ENCODE measurements at regions not wholly inside any gene's neighbourhood (a gene's known extent, or its start where the extent isn't known, plus 50 kb on each side); places are given as distances from the start of the nearest gene placed in this dataset.

GRCh38 chr18:59954755-59955156 lies 55.0 kb downstream of the PMAIP1 start:
- DNase-seq = no peak

GRCh38 chr18:59954241-59954640 lies 54.4 kb downstream of the PMAIP1 start:
- no peak for DNase-seq

Data from activated gamma-delta T cell (primary cell).